MG63 (cell line): ENCODE measurements at regions not wholly inside any gene's neighbourhood (a gene's known extent, or its start where the extent isn't known, plus 50 kb on each side); places are given as distances from the start of the nearest gene placed in this dataset.
"Not testable (repeated sequence)": the region's sequence is repeated elsewhere in the genome, so short reads cannot be mapped to it uniquely, and the experiment has no call there.

ENCODE experiments used
- DNase-seq: peaks from one replicate; pipeline ENCODE4 v3.0.0-alpha.2; 2020
- H3K27me3 ChIP-seq: fragments of 250-450 bp; sonication (Bioruptor Pico); 2 replicates; pipeline ENCODE4 v1.5.1; 2020; ENCODE audit warnings: mild to moderate bottlenecking, moderate library complexity
- H3K36me3 ChIP-seq: fragments of 250-450 bp; sonication (Bioruptor Pico); 2 replicates; pipeline ENCODE4 v1.5.1; 2020; ENCODE audit warnings: mild to moderate bottlenecking, moderate library complexity
- H3K4me3 ChIP-seq: fragments of 250-450 bp; sonication (Bioruptor Pico); 2 replicates; pipeline ENCODE4 v1.5.1; 2020; ENCODE audit warnings: mild to moderate bottlenecking, moderate library complexity
- H3K9me3 ChIP-seq: fragments of 250-450 bp; sonication (Bioruptor Pico); 2 replicates; pipeline ENCODE4 v1.5.1; 2020; ENCODE audit warnings: mild to moderate bottlenecking, moderate library complexity

- Histone ChIP-seq H3K27me3 (no peaks in the 10 kb centered on the region), H3K4me3 (no peak overlapping the region), H3K36me3 (no peaks in the 10 kb centered on the region), H3K9me3 (no peaks in the 10 kb centered on the region)
- no peak for DNase-seq
These were observed 844.6 kb upstream of the ROBO1 start for GRCh38 chr3:80612366-80612765.

DNA sequence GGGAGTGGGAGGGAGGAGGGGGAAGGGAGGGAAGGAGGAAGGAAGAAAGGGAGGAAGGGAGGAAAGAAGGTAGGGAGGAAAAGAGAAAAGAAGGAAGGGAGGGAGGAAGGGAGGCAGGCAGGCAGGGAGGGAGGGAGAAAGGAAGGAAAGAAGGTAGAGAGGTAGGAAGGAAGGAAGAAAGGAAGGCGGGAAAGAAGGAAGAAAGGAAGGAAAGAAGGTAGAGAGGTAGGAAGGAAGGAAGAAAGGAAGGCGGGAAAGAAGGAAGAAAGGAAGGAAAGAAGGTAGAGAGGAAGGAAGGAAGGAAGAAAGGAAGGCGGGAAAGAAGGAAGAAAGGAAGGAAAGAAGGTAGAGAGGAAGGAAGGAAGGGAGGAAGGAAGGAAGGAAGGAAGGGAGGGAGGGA, 840.3 kb upstream of the ROBO1 start:
- H3K9me3 ChIP-seq, H3K27me3 ChIP-seq, DNase-seq, H3K36me3 ChIP-seq, H3K4me3 ChIP-seq: not testable (repeated sequence)

- DNase-seq, result no peak
- Histone ChIP-seq H3K36me3 (no peaks in the 10 kb centered on the region), H3K9me3 (no peaks in the 10 kb centered on the region), H3K4me3 (no peak overlapping the region), H3K27me3 (no peaks in the 10 kb centered on the region)
These were observed 838.3 kb upstream of the ROBO1 start for GRCh38 chr3:80606073-80606472.

GRCh38 chr3:80601479-80601878, 833.7 kb upstream of the ROBO1 start:
- H3K9me3 ChIP-seq, result no peaks in the 10 kb centered on the region
- no peaks in the 10 kb centered on the region for H3K36me3 ChIP-seq
- H3K4me3 ChIP-seq, result no peak overlapping the region
- H3K27me3 ChIP-seq, result no peaks in the 10 kb centered on the region
- DNase-seq, result no peak

DNA sequence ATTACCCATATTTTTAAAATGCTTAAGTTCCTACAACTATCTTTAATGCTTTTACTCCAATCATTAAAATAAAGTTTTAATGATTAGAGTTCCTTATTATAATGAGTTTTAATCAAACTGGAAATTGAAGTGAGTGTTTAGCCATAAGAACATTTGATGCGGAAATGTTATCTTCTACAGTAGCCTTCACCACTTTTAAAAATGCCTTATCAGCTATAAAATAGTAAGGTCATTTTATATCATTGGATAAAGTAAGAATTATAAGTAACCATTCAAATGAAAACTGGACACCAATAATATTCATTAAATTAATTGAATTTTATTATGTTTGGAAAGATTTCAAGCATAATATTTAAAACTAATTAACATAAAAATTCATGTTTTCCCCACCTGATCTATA, 825.0 kb upstream of the ROBO1 start:
- no peak for DNase-seq
- H3K36me3 ChIP-seq, result no peaks in the 10 kb centered on the region
- H3K9me3 ChIP-seq, result no peaks in the 10 kb centered on the region
- no peaks in the 10 kb centered on the region for H3K27me3 ChIP-seq
- H3K4me3 ChIP-seq, result no peak overlapping the region

- Histone ChIP-seq H3K9me3 (no peaks in the 10 kb centered on the region), H3K36me3 (no peaks in the 10 kb centered on the region), H3K27me3 (no peaks in the 10 kb centered on the region), H3K4me3 (no peak overlapping the region)
- DNase-seq, result no peak
These were observed 818.5 kb upstream of the ROBO1 start for GRCh38 chr3:80586338-80586737.

DNA sequence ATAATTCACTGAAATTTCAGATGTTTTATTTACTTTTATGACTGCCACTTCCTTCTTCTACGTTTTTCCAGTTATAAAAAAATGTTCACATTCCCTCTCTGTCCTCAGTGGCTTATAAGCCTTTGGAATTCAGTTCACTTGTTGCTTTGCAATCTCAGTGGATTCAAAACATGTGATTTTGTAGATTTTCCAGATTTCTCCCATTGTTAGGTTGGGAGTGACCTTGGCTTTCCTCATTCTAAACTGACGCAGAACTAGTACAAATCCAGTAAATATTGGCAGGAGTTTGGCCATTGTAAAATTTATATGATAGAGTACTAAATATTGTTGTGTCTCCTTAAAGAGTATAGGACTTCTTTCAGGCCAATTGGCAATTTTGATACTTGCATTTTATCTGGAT, 812.3 kb upstream of the ROBO1 start:
- no peaks in the 10 kb centered on the region for H3K27me3 ChIP-seq
- no peaks in the 10 kb centered on the region for H3K9me3 ChIP-seq
- no peaks in the 10 kb centered on the region for H3K36me3 ChIP-seq
- H3K4me3 ChIP-seq, result no peak overlapping the region
- no peak for DNase-seq

- Histone ChIP-seq H3K9me3 (no peaks in the 10 kb centered on the region), H3K36me3 (no peaks in the 10 kb centered on the region), H3K4me3 (no peak overlapping the region)
These were observed 796.6 kb upstream of the ROBO1 start for GRCh38 chr3:80564391-80564790.

DNA sequence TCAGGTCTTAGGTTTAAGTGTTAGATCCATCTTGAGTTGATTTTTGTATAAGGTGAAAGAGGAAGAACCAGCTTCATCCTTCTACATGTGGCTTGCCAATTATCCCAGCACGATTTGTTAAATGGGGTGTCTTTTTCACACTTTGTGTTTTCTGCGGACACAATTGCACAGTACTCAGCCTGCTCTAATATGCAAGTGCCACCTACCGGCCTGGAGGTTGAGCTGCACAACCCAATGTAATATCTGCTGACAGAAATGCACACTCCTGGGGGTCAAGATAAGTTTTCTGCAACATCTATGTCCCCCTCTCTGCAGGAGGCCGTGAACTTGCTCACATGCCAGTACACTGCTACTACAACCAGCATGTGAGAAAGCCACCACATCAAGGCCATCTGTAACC, 791.9 kb upstream of the ROBO1 start:
- Histone ChIP-seq H3K4me3 (no peak overlapping the region), H3K9me3 (no peaks in the 10 kb centered on the region), H3K36me3 (no peaks in the 10 kb centered on the region), H3K27me3 (no peaks in the 10 kb centered on the region)
- no peak for DNase-seq

More at GRCh38 chr3:80564391-80564790, 796.6 kb upstream of the ROBO1 start:
- no peaks in the 10 kb centered on the region for H3K27me3 ChIP-seq
- DNase-seq, result no peak

GRCh38 chr3:80556763-80557162, 789.0 kb upstream of the ROBO1 start:
- H3K36me3 ChIP-seq, result no peaks in the 10 kb centered on the region
- H3K4me3 ChIP-seq, result no peak overlapping the region
- no peaks in the 10 kb centered on the region for H3K27me3 ChIP-seq
- H3K9me3 ChIP-seq, result no peaks in the 10 kb centered on the region
- DNase-seq, result no peak

GRCh38 chr3:80554304-80554703, 786.5 kb upstream of the ROBO1 start:
- H3K27me3 ChIP-seq, result no peaks in the 10 kb centered on the region
- no peaks in the 10 kb centered on the region for H3K9me3 ChIP-seq
- no peak for DNase-seq
- no peak overlapping the region for H3K4me3 ChIP-seq
- H3K36me3 ChIP-seq, result no peaks in the 10 kb centered on the region

DNA sequence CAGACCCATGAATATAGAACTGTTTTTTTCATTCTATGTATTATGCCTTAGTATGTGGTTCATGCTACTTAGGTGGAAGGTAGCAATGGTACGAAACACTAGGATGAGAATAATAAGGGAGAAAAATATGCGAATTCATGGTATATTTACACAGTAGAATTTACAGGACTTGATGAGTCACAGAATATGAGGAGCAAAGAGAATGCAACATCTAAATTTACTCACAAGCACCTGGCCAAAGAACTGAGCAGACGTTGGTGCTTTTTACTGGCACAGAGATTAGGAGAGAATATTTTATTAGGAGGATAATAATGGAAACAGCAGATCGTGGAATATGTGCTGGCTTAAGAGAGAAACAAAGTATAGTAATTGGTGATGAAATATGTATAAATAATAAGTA, 785.4 kb upstream of the ROBO1 start:
- H3K9me3 ChIP-seq, result no peaks in the 10 kb centered on the region
- no peak for DNase-seq
- no peaks in the 10 kb centered on the region for H3K27me3 ChIP-seq
- H3K4me3 ChIP-seq, result no peak overlapping the region
- no peaks in the 10 kb centered on the region for H3K36me3 ChIP-seq

GRCh38 chr3:80550174-80550573, 782.4 kb upstream of the ROBO1 start:
- H3K4me3 ChIP-seq, result no peak overlapping the region

DNA sequence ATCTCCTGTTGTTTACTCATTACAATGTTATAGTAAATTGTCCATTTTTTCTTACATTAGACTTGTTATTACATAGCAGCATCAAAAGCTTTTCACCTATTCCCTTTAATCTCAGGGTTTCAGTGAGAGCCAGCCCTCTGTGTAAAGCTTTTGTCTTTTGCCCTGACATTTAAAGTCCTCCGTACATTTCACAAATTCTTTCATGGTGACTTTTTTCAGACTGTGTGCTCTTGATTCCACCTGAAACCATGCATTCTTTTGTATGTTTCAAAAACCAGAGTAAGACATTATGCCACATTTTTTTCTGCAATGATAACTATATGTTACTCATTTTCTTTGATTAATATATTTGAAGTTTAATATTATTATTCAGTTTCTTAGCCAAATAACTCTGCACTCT, 781.4 kb upstream of the ROBO1 start:
- no peak for DNase-seq
- Histone ChIP-seq H3K27me3 (no peaks in the 10 kb centered on the region), H3K9me3 (no peaks in the 10 kb centered on the region), H3K36me3 (no peaks in the 10 kb centered on the region), H3K4me3 (no peak overlapping the region)

More at GRCh38 chr3:80550174-80550573, 782.4 kb upstream of the ROBO1 start:
- Histone ChIP-seq H3K27me3 (no peaks in the 10 kb centered on the region), H3K9me3 (no peaks in the 10 kb centered on the region), H3K36me3 (no peaks in the 10 kb centered on the region)
- no peak for DNase-seq

DNA sequence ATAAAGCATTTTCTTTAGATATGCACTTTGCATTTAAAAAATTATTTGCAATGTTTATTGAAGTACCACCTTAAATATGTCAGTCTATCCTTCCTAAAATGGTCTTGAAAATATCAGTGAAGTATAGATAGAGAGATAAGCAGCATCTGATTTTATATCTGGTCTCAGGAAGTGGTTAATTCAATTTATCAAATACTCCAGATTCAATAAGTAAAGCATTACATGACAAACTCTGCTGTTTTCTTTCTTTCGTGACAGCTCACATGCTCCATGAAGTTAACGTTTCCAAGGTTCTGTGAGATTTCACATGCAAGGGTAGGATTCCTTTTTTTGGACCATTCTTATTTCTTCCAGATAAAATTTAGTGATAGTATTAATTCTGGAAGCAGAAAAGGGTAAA, 775.4 kb upstream of the ROBO1 start:
- Histone ChIP-seq H3K9me3 (no peaks in the 10 kb centered on the region), H3K36me3 (no peaks in the 10 kb centered on the region), H3K4me3 (no peak overlapping the region), H3K27me3 (no peaks in the 10 kb centered on the region)
- no peak for DNase-seq

- DNase-seq, result no peak
- H3K4me3 ChIP-seq, result no peak overlapping the region
These were observed 774.7 kb upstream of the ROBO1 start for GRCh38 chr3:80542456-80542855.

GRCh38 chr3:80537680-80538079, 769.9 kb upstream of the ROBO1 start:
- Histone ChIP-seq H3K4me3 (no peak overlapping the region), H3K27me3 (no peaks in the 10 kb centered on the region), H3K9me3 (no peaks in the 10 kb centered on the region), H3K36me3 (no peaks in the 10 kb centered on the region)
- DNase-seq, result no peak

More at GRCh38 chr3:80542456-80542855, 774.7 kb upstream of the ROBO1 start:
- H3K27me3 ChIP-seq, result no peaks in the 10 kb centered on the region
- H3K9me3 ChIP-seq, result no peaks in the 10 kb centered on the region
- no peaks in the 10 kb centered on the region for H3K36me3 ChIP-seq

GRCh38 chr3:80535286-80535685, 767.5 kb upstream of the ROBO1 start:
- no peaks in the 10 kb centered on the region for H3K27me3 ChIP-seq
- no peaks in the 10 kb centered on the region for H3K36me3 ChIP-seq

GRCh38 chr3:80533553-80533952, 765.8 kb upstream of the ROBO1 start:
- no peak overlapping the region for H3K4me3 ChIP-seq
- H3K36me3 ChIP-seq, result no peaks in the 10 kb centered on the region
- no peaks in the 10 kb centered on the region for H3K9me3 ChIP-seq
- DNase-seq, result no peak
- H3K27me3 ChIP-seq, result no peaks in the 10 kb centered on the region

More at GRCh38 chr3:80535286-80535685, 767.5 kb upstream of the ROBO1 start:
- H3K4me3 ChIP-seq, result no peak overlapping the region
- DNase-seq, result no peak
- no peaks in the 10 kb centered on the region for H3K9me3 ChIP-seq
